Activated T-helper 1 cell treated with anti-CD3 and anti-CD28 coated beads, Interleukin-12 subunit alpha, Interleukin-12 subunit beta, Interleukin-2, Interleukin-4 antibody, amounts not matched to agents 30 ng/mL and 10 ng/mL and 1 ng/mL, durations not matched to agents 14 hours and 24 hours and 36 hours (primary cell): ENCODE measurements at regions not wholly inside any gene's neighbourhood (a gene's known extent, or its start where the extent isn't known, plus 50 kb on each side); places are given as distances from the start of the nearest gene placed in this dataset.

ENCODE experiments used
- DNase-seq: peaks from one replicate; pipeline ENCODE4 v3.0.0; 2021; ENCODE audit warnings: low spot score
- H3K27ac Mint-ChIP-seq: one replicate; pipeline ENCODE4 v1.8.0; 2021; ENCODE audit warnings: mild to moderate bottlenecking, mixed read lengths
- H3K27me3 Mint-ChIP-seq: one replicate; pipeline ENCODE4 v1.8.0; 2022; ENCODE audit warnings: mild to moderate bottlenecking, moderate library complexity, mixed read lengths; ENCODE audit not compliant: insufficient read depth
- H3K36me3 Mint-ChIP-seq: one replicate; pipeline ENCODE4 v1.8.0; 2021; ENCODE audit warnings: low read depth, mixed read lengths
- H3K4me1 Mint-ChIP-seq: one replicate; pipeline ENCODE4 v1.8.0; 2021; ENCODE audit warnings: low read depth, mixed read lengths
- H3K4me3 Mint-ChIP-seq: one replicate; pipeline ENCODE4 v1.8.0; 2021; ENCODE audit warnings: mild to moderate bottlenecking, moderate library complexity, mixed read lengths
- H3K9me3 Mint-ChIP-seq: one replicate; pipeline ENCODE4 v1.8.0; 2021; ENCODE audit warnings: mixed read lengths
- intact Hi-C: fragments of 100-400 bp; cut with micrococcal nuclease; formaldehyde crosslinking; loops from one replicate; pipeline ENCODE4 v1.15.1; 2024

DNA sequence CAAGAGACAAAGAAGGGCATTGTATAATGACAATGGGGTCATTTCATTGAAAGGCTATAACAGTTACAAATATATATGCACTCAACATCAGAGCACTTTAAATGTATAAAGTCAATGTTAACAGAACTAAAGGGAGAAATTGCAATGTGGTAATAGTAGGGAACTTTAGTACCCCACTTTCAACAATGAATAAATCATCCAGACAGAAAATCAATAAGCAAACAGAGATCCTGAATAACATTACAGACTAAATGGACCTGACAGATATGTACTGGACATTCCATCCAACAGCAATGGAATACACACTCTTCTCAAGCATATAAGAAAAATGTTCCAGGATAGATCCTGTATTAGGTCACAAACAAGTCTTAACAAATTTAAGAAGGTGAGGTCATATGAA, 90.5 kb upstream of the ALKAL2 start:
- no peak overlapping the region for H3K4me3 Mint-ChIP-seq
- H3K27me3 Mint-ChIP-seq = peaks cover 5% of the 10 kb centered on the region
- no peaks in the 10 kb centered on the region for H3K36me3 Mint-ChIP-seq
- no peak overlapping the region for H3K27ac Mint-ChIP-seq
- H3K4me1 Mint-ChIP-seq = no peaks in the 10 kb centered on the region
- intact Hi-C loops = no loop called here
- peaks cover 15% of the 10 kb centered on the region for H3K9me3 Mint-ChIP-seq
- no peak for DNase-seq

DNA sequence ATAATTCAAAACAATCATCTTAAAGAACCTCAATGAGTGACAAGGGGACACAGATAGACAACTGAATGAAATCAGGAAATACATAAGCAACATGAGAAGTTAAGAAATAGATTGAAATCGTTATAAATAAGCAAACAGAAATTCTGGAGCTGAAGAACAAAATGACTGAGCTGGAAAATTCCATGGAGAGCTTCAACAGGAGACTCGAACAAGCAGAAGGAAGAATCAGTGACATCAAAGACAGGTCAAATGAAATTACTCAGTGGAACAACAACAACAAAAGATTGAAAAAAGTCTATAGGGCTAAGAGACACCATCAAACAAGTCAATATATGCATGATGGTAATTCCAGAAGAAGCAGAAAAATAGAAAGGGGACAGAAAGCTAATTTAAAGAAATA, 89.5 kb upstream of the ALKAL2 start:
- no peak overlapping the region for H3K27ac Mint-ChIP-seq
- no peaks in the 10 kb centered on the region for H3K4me1 Mint-ChIP-seq
- DNase-seq = no peak
- peaks cover 15% of the 10 kb centered on the region for H3K9me3 Mint-ChIP-seq
- intact Hi-C loops = no loop called here
- no peak overlapping the region for H3K4me3 Mint-ChIP-seq
- H3K36me3 Mint-ChIP-seq = no peaks in the 10 kb centered on the region
- peaks cover 5% of the 10 kb centered on the region for H3K27me3 Mint-ChIP-seq

DNA sequence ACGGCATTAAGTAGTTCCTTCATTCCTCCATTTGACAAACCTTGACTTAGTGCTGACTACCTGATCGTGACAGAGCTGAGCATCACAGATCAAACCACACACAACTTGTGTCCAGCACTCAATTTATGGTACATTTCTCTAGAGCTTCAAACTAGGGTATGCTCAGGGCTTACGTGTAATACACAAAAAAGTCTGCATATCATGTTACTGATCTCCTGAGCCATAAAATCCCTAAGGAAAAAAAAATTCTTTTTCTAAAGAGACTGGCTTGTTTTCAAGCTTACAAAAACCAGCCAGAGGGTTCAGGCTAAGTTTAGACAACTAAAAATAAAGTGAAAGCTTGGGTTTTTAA, 88.0 kb upstream of the ALKAL2 start:
- DNase-seq = no peak
- H3K4me1 Mint-ChIP-seq = no peaks in the 10 kb centered on the region
- H3K36me3 Mint-ChIP-seq = no peaks in the 10 kb centered on the region
- peaks cover 17% of the 10 kb centered on the region for H3K9me3 Mint-ChIP-seq
- intact Hi-C loops = no loop called here
- H3K27me3 Mint-ChIP-seq = peaks cover 10% of the 10 kb centered on the region
- H3K4me3 Mint-ChIP-seq = no peak overlapping the region
- no peak overlapping the region for H3K27ac Mint-ChIP-seq

DNA sequence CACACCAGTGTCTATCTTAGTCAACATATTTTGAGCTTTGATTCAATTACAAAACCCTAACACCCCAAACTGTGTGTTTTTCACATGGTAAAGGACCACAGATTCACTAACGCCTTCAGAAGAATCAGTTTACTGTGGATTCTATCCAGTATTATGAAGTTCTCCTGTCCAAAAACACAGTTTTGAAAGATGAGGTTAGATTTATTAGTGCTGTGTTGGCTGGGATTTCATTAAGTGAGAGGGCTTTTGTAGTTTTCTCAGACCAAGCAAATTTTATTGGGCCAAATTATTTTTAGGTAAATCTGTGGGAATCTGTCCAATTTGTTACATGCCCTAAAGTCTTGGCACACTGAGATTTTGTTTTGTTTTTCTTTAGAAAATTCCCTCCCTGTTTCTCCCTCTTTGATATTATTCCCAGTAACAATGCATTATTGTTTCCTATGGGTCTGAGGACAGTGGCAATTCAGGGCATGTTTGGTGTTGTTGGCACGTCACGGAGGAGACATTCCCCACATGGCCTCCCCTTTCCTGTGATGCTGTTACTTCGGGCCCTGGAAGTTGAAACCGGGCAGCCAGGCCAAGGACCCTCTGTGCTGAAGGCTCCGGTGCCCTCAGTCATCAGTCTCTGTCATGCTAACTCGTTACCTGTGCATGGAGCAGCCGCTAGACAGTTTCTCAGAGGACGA, 87.5 kb upstream of the ALKAL2 start:
- intact Hi-C loops = no loop called here
- DNase-seq = no peak
- Mint-ChIP-seq H3K9me3 (peaks cover 18% of the 10 kb centered on the region), H3K4me3 (no peak overlapping the region), H3K4me1 (no peaks in the 10 kb centered on the region), H3K27ac (no peak overlapping the region), H3K36me3 (no peaks in the 10 kb centered on the region), H3K27me3 (peaks cover 12% of the 10 kb centered on the region)

DNA sequence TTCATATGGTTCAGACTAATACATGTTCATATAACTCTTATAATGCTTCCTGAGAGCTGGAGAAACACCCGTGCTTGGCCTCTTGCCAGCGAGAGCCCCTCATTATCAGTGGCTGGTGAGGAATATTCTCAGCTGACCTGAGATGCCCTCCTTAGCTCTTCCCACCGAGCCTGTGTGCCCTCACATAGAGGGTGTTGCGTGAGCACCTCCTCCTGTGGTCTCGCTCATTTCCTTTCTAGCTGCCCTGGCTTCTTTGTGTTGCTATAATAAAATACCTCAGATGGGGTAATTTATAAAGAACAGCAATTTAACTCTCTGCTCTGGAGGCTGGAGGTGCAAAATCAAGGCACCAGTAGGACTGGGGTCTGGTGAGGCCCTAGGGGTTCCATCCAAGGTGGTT, 80.5 kb upstream of the ALKAL2 start:
- no peak for DNase-seq
- peaks cover 3% of the 10 kb centered on the region for H3K9me3 Mint-ChIP-seq
- H3K4me1 Mint-ChIP-seq = no peaks in the 10 kb centered on the region
- H3K4me3 Mint-ChIP-seq = no peak overlapping the region
- no peak overlapping the region for H3K27ac Mint-ChIP-seq
- peaks cover 17% of the 10 kb centered on the region for H3K27me3 Mint-ChIP-seq
- H3K36me3 Mint-ChIP-seq = no peaks in the 10 kb centered on the region
- intact Hi-C loops = no loop called here

DNA sequence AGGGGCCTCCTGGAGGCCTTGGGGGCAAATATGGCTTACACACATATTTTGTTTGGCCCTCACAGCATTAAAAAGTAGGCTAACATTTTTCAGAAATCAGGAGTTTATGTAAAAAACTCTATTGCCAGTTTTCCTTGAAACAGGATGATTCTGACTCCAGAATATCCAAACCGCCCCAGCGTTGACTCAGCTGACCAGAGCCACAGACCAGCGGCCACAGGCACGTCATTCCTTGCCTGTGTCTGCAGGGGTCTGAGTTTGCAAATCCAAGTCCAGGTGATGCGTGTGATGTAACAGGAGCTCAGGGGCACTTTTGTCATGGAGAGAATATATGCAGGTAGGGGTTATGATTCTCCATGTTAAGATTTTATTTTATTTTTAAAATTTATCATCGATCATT, 79.4 kb upstream of the ALKAL2 start:
- H3K4me3 Mint-ChIP-seq = no peak overlapping the region
- no peak for DNase-seq
- intact Hi-C loops = no loop called here
- peaks cover 3% of the 10 kb centered on the region for H3K9me3 Mint-ChIP-seq
- H3K36me3 Mint-ChIP-seq = no peaks in the 10 kb centered on the region
- H3K27ac Mint-ChIP-seq = no peak overlapping the region
- no peaks in the 10 kb centered on the region for H3K4me1 Mint-ChIP-seq
- H3K27me3 Mint-ChIP-seq = peaks cover 17% of the 10 kb centered on the region

GRCh38 chr2:366706-367105, 78.8 kb upstream of the ALKAL2 start:
- Mint-ChIP-seq H3K36me3 (no peaks in the 10 kb centered on the region), H3K27me3 (peaks cover 17% of the 10 kb centered on the region), H3K9me3 (peaks cover 3% of the 10 kb centered on the region), H3K4me3 (no peak overlapping the region), H3K27ac (no peak overlapping the region), H3K4me1 (no peaks in the 10 kb centered on the region)
- intact Hi-C loops = no loop called here
- DNase-seq = no peak

- H3K27me3 Mint-ChIP-seq = peaks cover 10% of the 10 kb centered on the region
- DNase-seq = no peak
- H3K4me1 Mint-ChIP-seq = no peaks in the 10 kb centered on the region
- no peaks in the 10 kb centered on the region for H3K9me3 Mint-ChIP-seq
- intact Hi-C loops = no loop called here
- H3K27ac Mint-ChIP-seq = no peak overlapping the region
- no peak overlapping the region for H3K4me3 Mint-ChIP-seq
- no peaks in the 10 kb centered on the region for H3K36me3 Mint-ChIP-seq
Measured at GRCh38 chr2:365367-366275, 77.7 kb upstream of the ALKAL2 start.

DNA sequence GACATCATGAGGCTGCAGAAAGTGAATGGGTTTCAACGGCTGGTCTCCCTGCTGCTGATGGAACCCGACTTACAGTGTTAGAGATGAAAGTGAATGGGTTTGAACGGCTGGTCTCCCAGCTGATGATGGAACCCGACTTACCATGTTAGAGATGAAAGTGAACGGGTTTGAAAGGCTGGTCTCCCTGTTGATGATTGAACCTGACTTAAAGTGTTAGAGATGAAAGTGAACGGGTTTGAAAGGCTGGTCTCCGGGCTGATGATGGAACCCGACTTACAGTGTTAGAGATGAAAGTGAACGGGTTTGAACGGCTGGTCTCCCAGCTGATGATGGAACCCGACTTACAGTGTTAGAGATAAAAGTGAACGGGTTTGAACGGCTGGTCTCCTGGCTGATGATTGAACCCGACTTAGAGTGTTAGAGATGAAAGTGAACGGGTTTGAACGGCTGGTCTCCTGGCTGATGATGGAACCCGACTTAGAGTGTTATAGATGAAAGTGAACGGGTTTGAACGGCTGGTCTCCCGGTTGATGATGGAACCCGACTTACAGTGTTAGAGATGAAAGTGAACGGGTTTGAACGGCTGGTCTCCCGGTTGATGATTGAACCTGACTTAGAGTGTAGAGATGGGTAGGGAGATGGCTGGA, 76.1 kb upstream of the ALKAL2 start:
- intact Hi-C loops = no loop called here
- H3K36me3 Mint-ChIP-seq = no peaks in the 10 kb centered on the region
- H3K27ac Mint-ChIP-seq = no peak overlapping the region
- H3K4me1 Mint-ChIP-seq = no peaks in the 10 kb centered on the region
- no peaks in the 10 kb centered on the region for H3K9me3 Mint-ChIP-seq
- DNase-seq = no peak
- peaks cover 4% of the 10 kb centered on the region for H3K27me3 Mint-ChIP-seq
- H3K4me3 Mint-ChIP-seq = no peak overlapping the region

DNA sequence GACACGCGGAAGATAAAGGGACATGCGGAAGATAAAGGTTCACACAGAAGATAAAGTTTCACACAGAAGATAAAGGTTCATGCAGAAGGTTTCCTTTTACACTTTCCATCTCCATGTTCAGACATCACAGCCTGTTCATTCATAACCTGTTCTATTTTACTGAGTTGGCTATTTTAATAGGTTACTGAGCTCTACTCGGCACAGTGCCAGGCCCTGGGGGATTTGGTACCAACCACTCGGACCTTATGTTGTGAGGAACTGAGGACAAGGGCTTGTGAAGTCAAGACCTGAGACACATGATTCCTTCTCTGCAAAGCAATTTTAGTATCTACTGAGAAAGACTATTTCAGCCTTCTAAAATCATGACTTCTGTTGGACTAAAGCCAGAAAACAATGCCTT, 75.0 kb upstream of the ALKAL2 start:
- no peaks in the 10 kb centered on the region for H3K4me1 Mint-ChIP-seq
- H3K36me3 Mint-ChIP-seq = no peaks in the 10 kb centered on the region
- no peaks in the 10 kb centered on the region for H3K9me3 Mint-ChIP-seq
- H3K27me3 Mint-ChIP-seq = peaks cover 4% of the 10 kb centered on the region
- no peak overlapping the region for H3K27ac Mint-ChIP-seq
- no peak for DNase-seq
- H3K4me3 Mint-ChIP-seq = no peak overlapping the region
- intact Hi-C loops = no loop called here

GRCh38 chr2:360124-360523, 72.2 kb upstream of the ALKAL2 start:
- DNase-seq = no peak
- Mint-ChIP-seq H3K27ac (no peak overlapping the region), H3K27me3 (no peaks in the 10 kb centered on the region), H3K36me3 (no peaks in the 10 kb centered on the region), H3K4me3 (no peak overlapping the region), H3K4me1 (no peaks in the 10 kb centered on the region), H3K9me3 (no peaks in the 10 kb centered on the region)
- intact Hi-C loops = no loop called here

DNA sequence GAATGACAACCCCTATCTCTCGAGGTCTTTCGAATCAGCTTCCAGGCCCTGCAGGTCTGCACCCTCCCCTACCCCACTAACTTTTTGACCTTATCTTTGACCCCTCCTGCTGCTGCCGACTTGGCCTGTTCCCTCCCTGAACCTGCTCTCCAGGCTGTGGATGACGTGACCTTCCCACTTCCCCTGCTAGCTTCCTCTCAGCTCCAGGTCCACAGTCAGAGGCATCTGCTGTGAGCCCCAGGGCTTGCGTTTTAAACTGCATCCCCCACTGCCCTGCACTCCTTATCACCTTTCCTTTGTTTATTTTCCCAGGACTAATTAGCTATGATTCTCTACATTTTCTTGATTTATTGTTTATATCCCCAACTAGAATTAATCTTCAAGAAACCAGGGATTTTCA, 71.2 kb upstream of the ALKAL2 start:
- H3K4me1 Mint-ChIP-seq = no peaks in the 10 kb centered on the region
- H3K4me3 Mint-ChIP-seq = no peak overlapping the region
- intact Hi-C loops = no loop called here
- no peaks in the 10 kb centered on the region for H3K9me3 Mint-ChIP-seq
- H3K36me3 Mint-ChIP-seq = no peaks in the 10 kb centered on the region
- no peak overlapping the region for H3K27ac Mint-ChIP-seq
- no peaks in the 10 kb centered on the region for H3K27me3 Mint-ChIP-seq
- DNase-seq = no peak

DNA sequence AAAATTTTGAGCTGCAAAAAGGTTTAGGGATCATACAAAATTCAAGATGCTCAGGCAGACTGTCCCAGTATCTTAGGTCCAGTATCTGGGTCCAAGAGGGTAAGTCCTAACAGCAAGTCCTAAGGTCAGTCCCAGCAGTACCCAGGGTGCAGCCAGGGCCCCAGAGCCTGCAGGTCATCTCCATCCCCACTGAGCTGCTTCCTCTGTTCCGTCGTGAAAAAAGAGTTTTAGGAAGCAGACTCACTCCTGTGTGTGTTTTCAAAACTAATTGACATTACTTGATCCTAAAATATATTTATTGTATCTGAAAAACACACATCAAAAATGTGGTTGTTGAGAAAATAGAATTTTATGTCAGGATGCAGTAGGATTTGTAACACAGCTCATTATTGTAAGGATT, 69.9 kb upstream of the ALKAL2 start:
- Mint-ChIP-seq H3K27ac (no peak overlapping the region), H3K9me3 (no peaks in the 10 kb centered on the region), H3K27me3 (no peaks in the 10 kb centered on the region), H3K4me3 (no peak overlapping the region), H3K4me1 (no peaks in the 10 kb centered on the region), H3K36me3 (no peaks in the 10 kb centered on the region)
- DNase-seq = no peak
- intact Hi-C loops = no loop called here
